GM18861 (cell line): ENCODE measurements at regions not wholly inside any gene's neighbourhood (a gene's known extent, or its start where the extent isn't known, plus 50 kb on each side); places are given as distances from the start of the nearest gene placed in this dataset.
"Not testable (repeated sequence)": the region's sequence is repeated elsewhere in the genome, so short reads cannot be mapped to it uniquely, and the experiment has no call there.

Experiments used
- ATAC-seq: cut with Tn5 transposase; IDR thresholded peaks from one replicate; pipeline ENCODE4 v1.9.1; 2021; ENCODE audit not compliant: unreplicated experiment

DNA sequence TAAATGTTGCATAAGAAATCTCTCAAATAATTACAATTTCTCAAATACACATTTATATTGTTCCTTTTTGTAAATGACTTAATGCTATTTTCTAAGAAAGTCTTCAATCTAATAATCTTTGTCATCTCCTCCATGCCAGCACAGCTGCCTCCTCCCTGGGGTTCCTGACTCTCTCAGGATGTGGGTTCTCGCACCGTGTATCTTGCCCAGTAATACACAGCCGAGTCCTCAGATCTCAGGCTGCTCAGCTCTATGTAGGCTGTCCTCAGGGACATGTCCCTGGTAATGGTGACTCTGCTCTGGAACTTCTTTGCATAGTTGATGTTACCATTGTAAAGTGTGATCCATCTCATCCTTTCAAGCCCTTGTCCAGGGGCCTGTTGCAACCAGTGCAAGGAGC lies 1223.7 kb downstream of the TMEM121 start:
- not testable (repeated sequence) for ATAC-seq

DNA sequence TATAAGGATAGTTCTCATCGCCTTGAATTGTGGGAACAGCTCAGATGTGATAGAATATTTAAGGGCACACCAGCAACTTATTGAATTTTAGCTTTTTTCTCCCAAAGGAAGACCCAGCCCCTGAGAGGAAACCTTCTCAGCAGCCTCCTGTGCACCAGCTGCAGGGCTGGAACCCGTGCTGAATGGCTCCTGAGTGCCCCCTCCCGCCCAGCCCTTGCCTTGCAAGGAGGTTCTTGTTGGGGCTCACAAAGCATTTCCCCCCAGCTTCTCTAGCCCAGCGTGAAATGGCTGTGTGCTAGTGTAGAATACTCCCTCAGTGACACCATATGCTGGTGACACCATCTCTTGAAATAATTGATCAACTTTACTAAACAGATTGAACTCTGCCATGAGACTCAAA lies 1227.4 kb downstream of the TMEM121 start:
- not testable (repeated sequence) for ATAC-seq

DNA sequence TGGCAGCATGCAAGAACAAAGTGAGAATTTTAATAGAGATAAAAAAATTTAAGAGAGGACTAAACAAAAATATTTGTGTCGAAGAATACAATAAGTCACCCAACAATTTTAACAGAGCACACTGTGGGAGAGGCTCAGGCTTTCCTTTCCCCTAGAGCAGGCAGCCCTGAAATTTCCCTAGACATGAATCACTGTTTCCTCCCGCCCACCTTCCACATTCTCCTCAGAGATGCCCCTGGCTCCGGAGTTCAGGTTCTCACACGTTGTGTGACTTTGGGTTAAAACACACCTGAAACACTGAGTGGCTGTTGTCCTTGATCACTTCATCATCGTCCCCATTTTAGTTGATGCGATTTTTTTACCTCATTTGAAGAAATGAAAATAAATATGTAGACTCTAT lies 1231.1 kb downstream of the TMEM121 start:
- not testable (repeated sequence) for ATAC-seq

DNA sequence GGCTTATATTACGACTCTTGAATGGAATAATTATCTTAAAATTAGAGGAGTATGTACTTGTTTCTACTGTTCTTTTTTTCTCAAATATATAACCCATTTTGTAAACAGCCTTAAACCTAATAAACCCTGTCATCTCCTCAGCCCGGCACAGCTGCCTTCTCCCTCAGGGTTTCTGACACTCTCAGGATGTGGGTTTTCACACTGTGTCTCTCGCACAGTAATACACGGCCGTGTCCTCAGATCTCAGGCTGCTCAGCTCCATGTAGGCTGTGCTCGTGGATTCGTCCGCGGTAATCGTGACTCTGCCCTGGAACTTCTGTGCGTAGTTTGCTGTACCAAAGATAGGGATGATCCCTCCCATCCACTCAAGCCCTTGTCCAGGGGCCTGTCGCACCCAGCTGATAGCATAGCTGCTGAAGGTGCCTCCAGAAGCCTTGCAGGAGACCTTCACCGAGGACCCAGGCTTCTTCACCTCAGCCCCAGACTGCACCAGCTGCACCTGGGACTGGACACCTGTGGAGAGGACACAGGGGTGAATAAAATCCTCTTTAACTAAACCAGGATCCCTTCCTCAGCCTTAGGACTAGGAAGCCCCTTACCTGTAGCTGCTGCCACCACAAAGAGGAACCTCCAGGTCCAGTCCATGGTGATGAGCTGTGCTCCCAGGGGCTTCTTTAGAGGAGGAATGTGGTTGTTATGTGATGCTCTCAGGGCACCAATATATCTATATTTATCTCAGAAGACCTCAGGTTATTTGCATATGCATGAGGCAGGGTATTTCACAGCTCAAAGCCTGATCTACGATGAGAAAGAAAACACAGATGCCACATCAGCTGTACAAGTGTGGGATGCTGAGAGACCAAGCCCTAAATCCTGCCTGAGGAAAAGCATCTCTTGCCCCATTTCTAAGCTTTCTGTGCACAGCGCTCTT lies 1235.8 kb downstream of the TMEM121 start:
- ATAC-seq, result not testable (repeated sequence)

DNA sequence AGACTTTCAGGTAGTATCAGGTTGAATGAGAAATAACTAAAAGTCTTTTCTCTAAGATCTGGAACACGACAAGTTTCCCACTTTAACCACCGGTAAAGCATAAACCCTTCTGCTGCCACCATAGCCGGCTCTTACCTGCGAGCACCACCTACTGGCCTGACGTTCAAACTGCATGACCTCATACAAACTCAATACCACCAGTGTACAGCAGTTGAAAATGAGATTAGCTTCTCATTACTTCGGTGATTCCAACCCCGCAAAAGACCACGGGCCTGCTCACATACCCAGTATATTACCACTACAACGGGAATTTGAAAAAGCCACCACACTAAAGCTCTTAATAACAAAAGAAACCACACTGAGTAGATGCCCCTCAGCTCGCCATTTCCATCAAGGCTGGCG lies 1238.6 kb downstream of the TMEM121 start:
- not testable (repeated sequence) for ATAC-seq

GRCh38 chr14:106766145-106766544 lies 1239.8 kb downstream of the TMEM121 start:
- ATAC-seq, result no peak

DNA sequence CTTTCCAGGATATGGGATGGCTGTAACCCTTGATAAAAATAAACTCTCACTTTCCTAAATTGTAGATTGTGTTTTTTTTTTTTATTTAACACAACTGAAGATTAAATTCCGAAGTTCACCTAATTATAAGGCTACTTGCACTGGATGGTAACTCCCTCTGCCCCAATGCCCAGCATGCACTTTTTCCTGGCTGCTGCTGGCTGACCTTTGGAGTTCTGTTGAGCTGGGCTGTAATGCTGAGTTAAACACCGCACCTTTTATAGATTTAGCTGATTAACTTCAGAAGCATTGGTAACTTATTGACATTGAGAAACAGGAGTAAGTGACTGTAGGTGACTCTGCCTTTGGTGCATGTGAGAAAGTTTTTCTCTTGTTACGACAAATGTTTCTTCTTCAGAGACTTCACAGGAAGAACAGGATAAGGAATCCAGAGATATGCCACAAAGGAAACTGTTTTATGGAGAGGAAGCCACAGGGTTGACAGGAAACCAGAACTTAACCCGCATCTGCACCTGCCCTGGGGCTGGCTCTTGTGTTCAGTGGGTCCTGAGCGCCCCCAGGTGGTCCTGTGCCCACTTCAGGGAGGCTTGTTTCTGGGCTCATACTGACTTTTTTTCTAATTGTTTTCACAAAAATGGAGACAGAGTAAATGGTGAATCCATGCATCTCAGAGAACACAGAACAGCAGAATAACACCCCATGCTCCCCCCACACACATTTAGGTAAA lies 1240.3 kb downstream of the TMEM121 start:
- not testable (repeated sequence) for ATAC-seq

DNA sequence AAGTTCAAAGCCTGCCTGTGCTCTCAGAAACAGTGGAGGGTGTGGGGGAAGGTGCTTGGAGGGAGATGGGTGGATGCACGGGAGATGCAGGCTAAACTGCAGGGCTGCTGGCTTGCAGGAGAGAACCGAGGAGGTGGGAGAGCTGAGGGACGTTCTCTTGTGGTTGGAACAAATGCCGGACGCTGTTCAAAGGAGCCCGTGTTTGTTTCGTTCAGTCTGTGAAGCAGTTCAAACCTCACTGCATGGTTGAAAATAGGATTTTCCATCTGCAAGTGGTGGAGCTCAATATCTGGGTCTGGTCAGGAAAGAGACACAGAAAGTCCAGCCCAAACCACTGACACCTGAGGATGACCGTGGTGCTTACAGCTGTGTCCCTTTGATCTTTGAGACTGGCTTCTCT lies 1241.8 kb downstream of the TMEM121 start:
- ATAC-seq, result not testable (repeated sequence)

- not testable (repeated sequence) for ATAC-seq
Measured at GRCh38 chr14:106768972-106769700, 1242.8 kb downstream of the TMEM121 start.

- ATAC-seq, result not testable (repeated sequence)
Measured at GRCh38 chr14:106770158-106770672, 1243.8 kb downstream of the TMEM121 start.

DNA sequence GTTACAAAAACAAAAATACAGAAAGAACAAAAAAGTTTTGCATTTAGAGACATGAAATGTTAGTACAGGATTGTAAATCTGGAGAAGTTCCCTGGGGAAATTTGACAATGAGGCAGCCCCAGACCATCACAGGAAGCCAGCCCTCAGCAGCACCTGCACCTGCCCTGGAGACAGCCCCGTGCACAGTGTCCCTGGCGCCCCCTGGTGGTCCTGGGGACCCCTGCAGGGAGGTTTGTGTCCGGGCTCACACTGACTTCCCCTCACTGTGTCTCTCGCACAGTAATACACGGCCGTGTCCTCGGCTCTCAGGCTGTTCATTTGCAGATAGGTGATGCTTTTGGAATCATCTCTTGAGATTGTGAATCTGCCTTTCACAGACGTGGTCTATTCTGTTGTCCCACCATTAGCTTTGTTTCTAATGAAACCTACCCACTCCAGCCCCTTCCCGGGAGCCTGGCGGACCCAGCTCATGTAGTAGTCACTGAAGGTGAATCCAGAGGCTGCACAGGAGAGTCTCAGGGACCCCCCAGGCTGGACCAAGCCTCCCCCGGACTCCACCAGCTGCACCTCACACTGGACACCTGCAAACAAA lies 1248.6 kb downstream of the TMEM121 start:
- not testable (repeated sequence) for ATAC-seq

DNA sequence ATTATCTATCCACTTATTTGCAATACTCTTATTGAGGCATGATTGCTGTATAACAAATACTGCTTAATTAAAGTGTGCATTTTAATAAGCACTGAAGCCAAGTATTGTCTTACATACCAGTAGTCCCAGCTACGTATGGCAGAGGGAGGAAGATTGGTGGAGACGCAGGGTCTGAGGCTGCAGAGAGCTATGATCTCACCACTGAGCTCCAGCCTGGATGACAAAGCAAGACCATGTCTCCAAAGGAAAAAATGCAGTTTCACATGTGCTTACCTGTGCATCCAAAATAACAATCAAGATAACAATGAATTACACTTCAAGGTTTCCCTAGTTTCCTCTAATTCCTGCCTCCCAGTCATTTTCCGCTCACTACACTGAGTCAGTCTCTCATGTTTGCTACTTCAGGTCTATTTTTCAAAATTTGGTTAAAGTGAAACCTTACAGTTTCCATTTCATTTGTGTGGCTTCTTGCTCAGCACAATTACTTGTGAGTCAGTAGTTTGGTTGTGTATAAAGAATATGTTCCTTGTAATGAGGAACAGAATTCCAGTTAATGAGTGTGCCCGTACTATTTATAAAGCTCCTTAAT lies 1250.1 kb downstream of the TMEM121 start:
- ATAC-seq, result no peak

GRCh38 chr14:106778986-106779385 lies 1252.6 kb downstream of the TMEM121 start:
- ATAC-seq, result no peak

GRCh38 chr14:106786697-106787096 lies 1260.3 kb downstream of the TMEM121 start:
- ATAC-seq, result no peak

- no peak for ATAC-seq
Measured at GRCh38 chr14:106787626-106788025, 1261.2 kb downstream of the TMEM121 start.

- ATAC-seq, result no peak
Measured at GRCh38 chr14:106788534-106788933, 1262.2 kb downstream of the TMEM121 start.

GRCh38 chr14:106789318-106789717 lies 1262.9 kb downstream of the TMEM121 start:
- no peak for ATAC-seq

GRCh38 chr14:106790189-106791036 lies 1264.0 kb downstream of the TMEM121 start:
- no peak for ATAC-seq

DNA sequence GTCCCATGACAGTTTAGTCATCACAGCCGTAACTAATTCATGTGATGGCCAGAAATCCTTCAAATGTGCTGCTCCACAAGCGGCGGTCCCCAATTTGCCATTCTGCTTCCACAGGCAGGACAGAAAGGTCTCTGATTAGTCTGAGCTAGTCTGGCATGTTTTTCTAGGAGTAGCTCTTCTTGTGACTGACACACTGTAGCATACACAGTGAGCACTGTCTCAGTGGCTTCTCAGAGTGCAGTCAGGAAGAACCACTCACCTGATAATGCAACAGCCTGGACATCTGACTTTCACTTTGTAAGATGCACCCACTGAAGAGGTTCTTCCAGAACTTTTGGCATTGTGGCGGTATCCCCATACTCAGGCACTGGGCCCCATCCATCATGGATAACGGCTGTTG lies 1266.2 kb downstream of the TMEM121 start:
- ATAC-seq, result no peak
